ENCODE measurements at regions not wholly inside any gene's neighbourhood (a gene's known extent, or its start where the extent isn't known, plus 50 kb on each side); places are given as distances from the start of the nearest gene placed in this dataset.

- TF ChIP-seq POLR2AphosphoS5 (IDR thresholded peaks at IDR 0.05; ENCODE audit: low read depth) (no peak), EZH2 (IDR thresholded peaks at IDR 0.05; ENCODE audit: low read depth, unreplicated experiment) (no peak), JUNB (IDR thresholded peaks at IDR 0.05; ENCODE audit: unreplicated experiment) (no peak), CREB1 (CRISPR knock-in tag; IDR thresholded peaks at IDR 0.05; ENCODE audit: low read depth) (no peak), EZH2phosphoT487 (IDR thresholded peaks at IDR 0.05; ENCODE audit: unreplicated experiment) (no peak), NANOG (IDR thresholded peaks at IDR 0.05; ENCODE audit: borderline replicate concordance) (no peak), CTCF (conservative IDR thresholded peaks at IDR 0.05; ENCODE audit: low read depth in 2 of 2) (no peak), REST (IDR thresholded peaks at IDR 0.05; ENCODE audit: unreplicated experiment) (no peak), ZNF114 (CRISPR knock-in tag; IDR thresholded peaks at IDR 0.05) (no peak), STAT1 (IDR thresholded peaks at IDR 0.05; ENCODE audit: unreplicated experiment) (no peak), ZNF331 (CRISPR knock-in tag; IDR thresholded peaks at IDR 0.05; ENCODE audit: low read depth) (no peak)
- TF ChIP-seq, protein P1, sequence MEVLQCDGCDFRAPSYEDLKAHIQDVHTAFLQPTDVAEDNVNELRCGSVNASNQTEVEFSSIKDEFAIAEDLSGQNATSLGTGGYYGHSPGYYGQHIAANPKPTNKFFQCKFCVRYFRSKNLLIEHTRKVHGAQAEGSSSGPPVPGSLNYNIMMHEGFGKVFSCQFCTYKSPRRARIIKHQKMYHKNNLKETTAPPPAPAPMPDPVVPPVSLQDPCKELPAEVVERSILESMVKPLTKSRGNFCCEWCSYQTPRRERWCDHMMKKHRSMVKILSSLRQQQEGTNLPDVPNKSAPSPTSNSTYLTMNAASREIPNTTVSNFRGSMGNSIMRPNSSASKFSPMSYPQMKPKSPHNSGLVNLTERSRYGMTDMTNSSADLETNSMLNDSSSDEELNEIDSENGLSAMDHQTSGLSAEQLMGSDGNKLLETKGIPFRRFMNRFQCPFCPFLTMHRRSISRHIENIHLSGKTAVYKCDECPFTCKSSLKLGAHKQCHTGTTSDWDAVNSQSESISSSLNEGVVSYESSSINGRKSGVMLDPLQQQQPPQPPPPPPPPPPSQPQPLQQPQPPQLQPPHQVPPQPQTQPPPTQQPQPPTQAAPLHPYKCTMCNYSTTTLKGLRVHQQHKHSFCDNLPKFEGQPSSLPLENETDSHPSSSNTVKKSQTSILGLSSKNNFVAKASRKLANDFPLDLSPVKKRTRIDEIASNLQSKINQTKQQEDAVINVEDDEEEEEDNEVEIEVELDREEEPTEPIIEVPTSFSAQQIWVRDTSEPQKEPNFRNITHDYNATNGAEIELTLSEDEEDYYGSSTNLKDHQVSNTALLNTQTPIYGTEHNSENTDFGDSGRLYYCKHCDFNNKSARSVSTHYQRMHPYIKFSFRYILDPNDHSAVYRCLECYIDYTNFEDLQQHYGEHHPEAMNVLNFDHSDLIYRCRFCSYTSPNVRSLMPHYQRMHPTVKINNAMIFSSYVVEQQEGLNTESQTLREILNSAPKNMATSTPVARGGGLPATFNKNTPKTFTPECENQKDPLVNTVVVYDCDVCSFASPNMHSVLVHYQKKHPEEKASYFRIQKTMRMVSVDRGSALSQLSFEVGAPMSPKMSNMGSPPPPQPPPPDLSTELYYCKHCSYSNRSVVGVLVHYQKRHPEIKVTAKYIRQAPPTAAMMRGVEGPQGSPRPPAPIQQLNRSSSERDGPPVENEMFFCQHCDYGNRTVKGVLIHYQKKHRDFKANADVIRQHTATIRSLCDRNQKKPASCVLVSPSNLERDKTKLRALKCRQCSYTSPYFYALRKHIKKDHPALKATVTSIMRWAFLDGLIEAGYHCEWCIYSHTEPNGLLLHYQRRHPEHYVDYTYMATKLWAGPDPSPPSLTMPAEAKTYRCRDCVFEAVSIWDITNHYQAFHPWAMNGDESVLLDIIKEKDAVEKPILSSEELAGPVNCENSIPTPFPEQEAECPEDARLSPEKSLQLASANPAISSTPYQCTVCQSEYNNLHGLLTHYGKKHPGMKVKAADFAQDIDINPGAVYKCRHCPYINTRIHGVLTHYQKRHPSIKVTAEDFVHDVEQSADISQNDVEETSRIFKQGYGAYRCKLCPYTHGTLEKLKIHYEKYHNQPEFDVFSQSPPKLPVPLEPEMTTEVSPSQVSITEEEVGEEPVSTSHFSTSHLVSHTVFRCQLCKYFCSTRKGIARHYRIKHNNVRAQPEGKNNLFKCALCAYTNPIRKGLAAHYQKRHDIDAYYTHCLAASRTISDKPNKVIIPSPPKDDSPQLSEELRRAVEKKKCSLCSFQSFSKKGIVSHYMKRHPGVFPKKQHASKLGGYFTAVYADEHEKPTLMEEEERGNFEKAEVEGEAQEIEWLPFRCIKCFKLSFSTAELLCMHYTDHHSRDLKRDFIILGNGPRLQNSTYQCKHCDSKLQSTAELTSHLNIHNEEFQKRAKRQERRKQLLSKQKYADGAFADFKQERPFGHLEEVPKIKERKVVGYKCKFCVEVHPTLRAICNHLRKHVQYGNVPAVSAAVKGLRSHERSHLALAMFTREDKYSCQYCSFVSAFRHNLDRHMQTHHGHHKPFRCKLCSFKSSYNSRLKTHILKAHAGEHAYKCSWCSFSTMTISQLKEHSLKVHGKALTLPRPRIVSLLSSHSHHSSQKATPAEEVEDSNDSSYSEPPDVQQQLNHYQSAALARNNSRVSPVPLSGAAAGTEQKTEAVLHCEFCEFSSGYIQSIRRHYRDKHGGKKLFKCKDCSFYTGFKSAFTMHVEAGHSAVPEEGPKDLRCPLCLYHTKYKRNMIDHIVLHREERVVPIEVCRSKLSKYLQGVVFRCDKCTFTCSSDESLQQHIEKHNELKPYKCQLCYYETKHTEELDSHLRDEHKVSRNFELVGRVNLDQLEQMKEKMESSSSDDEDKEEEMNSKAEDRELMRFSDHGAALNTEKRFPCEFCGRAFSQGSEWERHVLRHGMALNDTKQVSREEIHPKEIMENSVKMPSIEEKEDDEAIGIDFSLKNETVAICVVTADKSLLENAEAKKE (CRISPR knock-in tag; IDR thresholded peaks at IDR 0.05), result no peak
- TF ChIP-seq, protein P2, sequence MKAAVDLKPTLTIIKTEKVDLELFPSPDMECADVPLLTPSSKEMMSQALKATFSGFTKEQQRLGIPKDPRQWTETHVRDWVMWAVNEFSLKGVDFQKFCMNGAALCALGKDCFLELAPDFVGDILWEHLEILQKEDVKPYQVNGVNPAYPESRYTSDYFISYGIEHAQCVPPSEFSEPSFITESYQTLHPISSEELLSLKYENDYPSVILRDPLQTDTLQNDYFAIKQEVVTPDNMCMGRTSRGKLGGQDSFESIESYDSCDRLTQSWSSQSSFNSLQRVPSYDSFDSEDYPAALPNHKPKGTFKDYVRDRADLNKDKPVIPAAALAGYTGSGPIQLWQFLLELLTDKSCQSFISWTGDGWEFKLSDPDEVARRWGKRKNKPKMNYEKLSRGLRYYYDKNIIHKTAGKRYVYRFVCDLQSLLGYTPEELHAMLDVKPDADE (IDR thresholded peaks at IDR 0.05), result no peak
- Histone ChIP-seq H3K27me3 (ENCODE audit: insufficient read depth) (no peaks in the 10 kb centered on the region), H3K36me3 (ENCODE audit: insufficient read depth) (no peaks in the 10 kb centered on the region), H3K4me2 (no peak overlapping the region), H4K20me1 (replicated peaks; ENCODE audit: insufficient read depth) (no peaks in the 10 kb centered on the region), H3K4me3 (no peak overlapping the region), H3K4me1 (ENCODE audit: insufficient read depth) (no peaks in the 10 kb centered on the region), H3K79me2 (replicated peaks; ENCODE audit: insufficient read depth) (no peaks in the 10 kb centered on the region), H3K27ac (ENCODE audit: low read depth) (no peak overlapping the region), H2AFZ (no peak overlapping the region), H3F3A (replicated peaks; ENCODE audit: low read depth) (no peaks in the 10 kb centered on the region), H3K9me2 (ENCODE audit: insufficient read depth) (no peaks in the 10 kb centered on the region)
- H3K4me3 Mint-ChIP-seq, result no peak overlapping the region
- H3K27ac Mint-ChIP-seq, result no peak overlapping the region
- ATAC-seq (no peak), DNase-seq (ENCODE audit: low spot score) (no peak)
- H3K36me3 Mint-ChIP-seq (ENCODE audit: low read depth), result no peaks in the 10 kb centered on the region
- no peaks in the 10 kb centered on the region for H3K4me1 Mint-ChIP-seq
- no peaks in the 10 kb centered on the region for H3K9me3 Mint-ChIP-seq
- no peaks in the 10 kb centered on the region for H3K27me3 Mint-ChIP-seq (ENCODE audit: insufficient read depth, low read depth, poor library complexity)
Observed at GRCh38 chr6:145244349-145245100, 490.8 kb downstream of the EPM2A start.

Measured in GM23338 (cell line).